ENCODE measurements at regions not wholly inside any gene's neighbourhood (a gene's known extent, or its start where the extent isn't known, plus 50 kb on each side); places are given as distances from the start of the nearest gene placed in this dataset.

- no peak overlapping the region for H3K4me3 ChIP-seq (ENCODE audit: insufficient read depth, low read depth, low read length, poor library complexity, severe bottlenecking)
- DNase-seq, result no peak
- H3K9me3 ChIP-seq (ENCODE audit: control insufficient read depth, low read length), result no peaks in the 10 kb centered on the region
- no peak overlapping the region for H3K27ac ChIP-seq (ENCODE audit: insufficient read depth, low read length, poor library complexity, severe bottlenecking)
- no peaks in the 10 kb centered on the region for H3K27me3 ChIP-seq (replicated peaks; ENCODE audit: control insufficient read depth, insufficient read depth, low read length, poor library complexity, severe bottlenecking)
- H3K36me3 ChIP-seq (ENCODE audit: control insufficient read depth, insufficient read depth, low read length), result no peaks in the 10 kb centered on the region
- H3K4me1 ChIP-seq (ENCODE audit: control insufficient read depth, insufficient read depth, low read length, poor library complexity, severe bottlenecking), result no peaks in the 10 kb centered on the region
These were observed 889.0 kb downstream of the TBC1D22A start for GRCh38 chr22:47651216-47651987.

- Histone ChIP-seq H3K27me3 (replicated peaks; ENCODE audit: control insufficient read depth, insufficient read depth, low read length, poor library complexity, severe bottlenecking) (no peaks in the 10 kb centered on the region), H3K27ac (ENCODE audit: insufficient read depth, low read length, poor library complexity, severe bottlenecking) (no peak overlapping the region), H3K4me1 (ENCODE audit: control insufficient read depth, insufficient read depth, low read length, poor library complexity, severe bottlenecking) (no peaks in the 10 kb centered on the region), H3K9me3 (ENCODE audit: control insufficient read depth, low read length) (no peaks in the 10 kb centered on the region), H3K4me3 (ENCODE audit: insufficient read depth, low read depth, low read length, poor library complexity, severe bottlenecking) (no peak overlapping the region), H3K36me3 (ENCODE audit: control insufficient read depth, insufficient read depth, low read length) (no peaks in the 10 kb centered on the region)
- DNase-seq, result no peak
These were observed 885.3 kb downstream of the TBC1D22A start for GRCh38 chr22:47647720-47648119.

DNA sequence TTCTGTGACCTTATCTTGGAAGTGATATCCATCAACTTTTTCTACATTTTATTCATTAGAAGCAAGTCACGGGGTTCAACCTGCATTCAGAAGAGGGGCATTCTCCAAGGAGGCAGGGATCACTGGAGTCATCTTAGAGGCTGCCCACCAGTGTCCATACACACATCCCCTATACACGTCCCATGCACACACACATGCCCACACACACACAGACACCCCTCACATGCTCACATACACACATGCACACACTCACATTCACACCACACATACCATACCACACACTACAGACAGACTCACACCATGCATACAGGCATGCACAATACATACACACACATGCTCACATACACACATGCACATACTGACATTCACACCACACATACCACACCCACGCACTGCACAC is 884.7 kb downstream of the TBC1D22A start:
- no peaks in the 10 kb centered on the region for H3K36me3 ChIP-seq (ENCODE audit: control insufficient read depth, insufficient read depth, low read length)
- H3K4me3 ChIP-seq (ENCODE audit: insufficient read depth, low read depth, low read length, poor library complexity, severe bottlenecking), result no peak overlapping the region
- no peaks in the 10 kb centered on the region for H3K27me3 ChIP-seq (replicated peaks; ENCODE audit: control insufficient read depth, insufficient read depth, low read length, poor library complexity, severe bottlenecking)
- no peak overlapping the region for H3K27ac ChIP-seq (ENCODE audit: insufficient read depth, low read length, poor library complexity, severe bottlenecking)
- H3K4me1 ChIP-seq (ENCODE audit: control insufficient read depth, insufficient read depth, low read length, poor library complexity, severe bottlenecking), result no peaks in the 10 kb centered on the region
- no peaks in the 10 kb centered on the region for H3K9me3 ChIP-seq (ENCODE audit: control insufficient read depth, low read length)
- DNase-seq, result no peak

DNA sequence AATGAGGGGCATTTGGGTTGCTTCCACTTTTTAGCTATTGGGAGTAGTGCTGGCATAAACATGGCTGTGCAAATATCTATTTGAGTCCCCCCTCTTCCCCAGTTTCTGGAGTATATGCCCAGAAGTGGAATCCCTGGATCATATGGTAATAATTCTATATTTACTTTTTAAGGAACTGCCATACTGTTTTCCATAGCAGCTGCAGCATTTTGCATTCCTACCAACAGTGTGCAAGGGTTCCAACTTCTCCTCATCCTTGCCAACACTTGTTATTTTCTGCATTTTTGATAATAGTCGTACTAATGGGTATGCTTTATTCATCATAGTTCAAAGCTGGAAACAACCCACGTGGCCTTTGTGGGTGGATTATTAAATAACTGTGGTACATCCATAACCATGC is 883.5 kb downstream of the TBC1D22A start:
- no peak overlapping the region for H3K27ac ChIP-seq (ENCODE audit: insufficient read depth, low read length, poor library complexity, severe bottlenecking)
- no peaks in the 10 kb centered on the region for H3K27me3 ChIP-seq (replicated peaks; ENCODE audit: control insufficient read depth, insufficient read depth, low read length, poor library complexity, severe bottlenecking)
- no peak overlapping the region for H3K4me3 ChIP-seq (ENCODE audit: insufficient read depth, low read depth, low read length, poor library complexity, severe bottlenecking)
- no peaks in the 10 kb centered on the region for H3K4me1 ChIP-seq (ENCODE audit: control insufficient read depth, insufficient read depth, low read length, poor library complexity, severe bottlenecking)
- DNase-seq, result no peak
- H3K36me3 ChIP-seq (ENCODE audit: control insufficient read depth, insufficient read depth, low read length), result no peaks in the 10 kb centered on the region
- no peaks in the 10 kb centered on the region for H3K9me3 ChIP-seq (ENCODE audit: control insufficient read depth, low read length)

DNA sequence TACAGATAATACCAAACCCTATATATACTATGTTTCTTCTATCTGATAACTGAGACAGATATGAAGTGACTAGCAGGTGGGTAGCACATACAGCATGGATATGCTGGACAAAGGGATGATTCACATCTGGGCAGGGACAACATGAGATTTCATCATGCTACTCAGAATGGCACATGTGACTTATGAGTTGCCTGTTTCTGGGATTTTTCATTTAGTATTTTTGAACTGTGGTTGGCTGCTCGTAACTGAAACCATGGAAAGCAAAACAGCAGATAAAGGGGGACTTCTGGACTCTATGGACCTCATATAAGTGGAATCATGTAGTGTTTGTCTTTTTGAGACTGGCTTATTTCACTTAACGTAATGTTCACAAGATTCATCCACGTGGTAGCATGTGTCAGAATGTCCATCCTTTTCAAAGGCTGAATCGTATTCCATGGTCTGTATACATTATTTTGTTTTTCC is 883.0 kb downstream of the TBC1D22A start:
- Histone ChIP-seq H3K9me3 (ENCODE audit: control insufficient read depth, low read length) (no peaks in the 10 kb centered on the region), H3K4me3 (ENCODE audit: insufficient read depth, low read depth, low read length, poor library complexity, severe bottlenecking) (no peak overlapping the region), H3K27ac (ENCODE audit: insufficient read depth, low read length, poor library complexity, severe bottlenecking) (no peak overlapping the region), H3K36me3 (ENCODE audit: control insufficient read depth, insufficient read depth, low read length) (no peaks in the 10 kb centered on the region), H3K27me3 (replicated peaks; ENCODE audit: control insufficient read depth, insufficient read depth, low read length, poor library complexity, severe bottlenecking) (no peaks in the 10 kb centered on the region), H3K4me1 (ENCODE audit: control insufficient read depth, insufficient read depth, low read length, poor library complexity, severe bottlenecking) (no peaks in the 10 kb centered on the region)
- DNase-seq, result no peak

- Histone ChIP-seq H3K36me3 (ENCODE audit: control insufficient read depth, insufficient read depth, low read length) (no peaks in the 10 kb centered on the region), H3K4me3 (ENCODE audit: insufficient read depth, low read depth, low read length, poor library complexity, severe bottlenecking) (no peak overlapping the region), H3K9me3 (ENCODE audit: control insufficient read depth, low read length) (no peaks in the 10 kb centered on the region), H3K4me1 (ENCODE audit: control insufficient read depth, insufficient read depth, low read length, poor library complexity, severe bottlenecking) (no peaks in the 10 kb centered on the region), H3K27me3 (replicated peaks; ENCODE audit: control insufficient read depth, insufficient read depth, low read length, poor library complexity, severe bottlenecking) (no peaks in the 10 kb centered on the region), H3K27ac (ENCODE audit: insufficient read depth, low read length, poor library complexity, severe bottlenecking) (no peak overlapping the region)
- no peak for DNase-seq
These were observed 871.9 kb downstream of the TBC1D22A start for GRCh38 chr22:47634347-47634746.

- no peaks in the 10 kb centered on the region for H3K27me3 ChIP-seq (replicated peaks; ENCODE audit: control insufficient read depth, insufficient read depth, low read length, poor library complexity, severe bottlenecking)
- H3K36me3 ChIP-seq (ENCODE audit: control insufficient read depth, insufficient read depth, low read length), result no peaks in the 10 kb centered on the region
- H3K4me3 ChIP-seq (ENCODE audit: insufficient read depth, low read depth, low read length, poor library complexity, severe bottlenecking), result no peak overlapping the region
- H3K27ac ChIP-seq (ENCODE audit: insufficient read depth, low read length, poor library complexity, severe bottlenecking), result no peak overlapping the region
- H3K4me1 ChIP-seq (ENCODE audit: control insufficient read depth, insufficient read depth, low read length, poor library complexity, severe bottlenecking), result no peaks in the 10 kb centered on the region
- DNase-seq, result no peak
- no peaks in the 10 kb centered on the region for H3K9me3 ChIP-seq (ENCODE audit: control insufficient read depth, low read length)
These were observed 870.7 kb downstream of the TBC1D22A start for GRCh38 chr22:47633111-47633510.

DNA sequence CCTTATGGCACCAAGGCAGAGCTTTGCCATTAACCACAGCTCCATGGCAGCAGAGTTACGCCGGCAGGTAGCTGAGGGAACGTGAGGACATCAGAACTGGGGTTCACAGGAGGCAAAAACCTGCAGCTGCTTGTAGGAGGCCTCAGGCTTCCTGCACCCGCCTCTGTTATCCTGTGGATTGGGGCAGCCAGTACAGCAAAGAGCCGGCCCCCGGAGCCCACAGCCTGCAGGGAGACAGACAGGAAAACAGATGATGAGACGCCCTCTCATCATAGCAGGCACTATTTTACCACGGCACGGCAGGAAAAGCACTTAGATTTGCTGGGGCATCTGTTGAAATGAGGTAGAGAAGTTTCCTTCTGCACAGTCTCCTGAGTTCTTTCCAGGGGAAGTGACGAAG is 870.3 kb downstream of the TBC1D22A start:
- H3K27ac ChIP-seq (ENCODE audit: insufficient read depth, low read length, poor library complexity, severe bottlenecking), result no peak overlapping the region
- H3K4me3 ChIP-seq (ENCODE audit: insufficient read depth, low read depth, low read length, poor library complexity, severe bottlenecking), result no peak overlapping the region
- no peaks in the 10 kb centered on the region for H3K27me3 ChIP-seq (replicated peaks; ENCODE audit: control insufficient read depth, insufficient read depth, low read length, poor library complexity, severe bottlenecking)
- H3K9me3 ChIP-seq (ENCODE audit: control insufficient read depth, low read length), result no peaks in the 10 kb centered on the region
- no peaks in the 10 kb centered on the region for H3K36me3 ChIP-seq (ENCODE audit: control insufficient read depth, insufficient read depth, low read length)
- no peaks in the 10 kb centered on the region for H3K4me1 ChIP-seq (ENCODE audit: control insufficient read depth, insufficient read depth, low read length, poor library complexity, severe bottlenecking)
- DNase-seq, result no peak

GRCh38 chr22:47631571-47632102 is 869.2 kb downstream of the TBC1D22A start:
- H3K27me3 ChIP-seq (replicated peaks; ENCODE audit: control insufficient read depth, insufficient read depth, low read length, poor library complexity, severe bottlenecking), result no peaks in the 10 kb centered on the region
- no peak overlapping the region for H3K4me3 ChIP-seq (ENCODE audit: insufficient read depth, low read depth, low read length, poor library complexity, severe bottlenecking)
- no peak overlapping the region for H3K27ac ChIP-seq (ENCODE audit: insufficient read depth, low read length, poor library complexity, severe bottlenecking)
- no peaks in the 10 kb centered on the region for H3K36me3 ChIP-seq (ENCODE audit: control insufficient read depth, insufficient read depth, low read length)
- H3K4me1 ChIP-seq (ENCODE audit: control insufficient read depth, insufficient read depth, low read length, poor library complexity, severe bottlenecking), result no peaks in the 10 kb centered on the region
- H3K9me3 ChIP-seq (ENCODE audit: control insufficient read depth, low read length), result no peaks in the 10 kb centered on the region
- DNase-seq, result no peak

DNA sequence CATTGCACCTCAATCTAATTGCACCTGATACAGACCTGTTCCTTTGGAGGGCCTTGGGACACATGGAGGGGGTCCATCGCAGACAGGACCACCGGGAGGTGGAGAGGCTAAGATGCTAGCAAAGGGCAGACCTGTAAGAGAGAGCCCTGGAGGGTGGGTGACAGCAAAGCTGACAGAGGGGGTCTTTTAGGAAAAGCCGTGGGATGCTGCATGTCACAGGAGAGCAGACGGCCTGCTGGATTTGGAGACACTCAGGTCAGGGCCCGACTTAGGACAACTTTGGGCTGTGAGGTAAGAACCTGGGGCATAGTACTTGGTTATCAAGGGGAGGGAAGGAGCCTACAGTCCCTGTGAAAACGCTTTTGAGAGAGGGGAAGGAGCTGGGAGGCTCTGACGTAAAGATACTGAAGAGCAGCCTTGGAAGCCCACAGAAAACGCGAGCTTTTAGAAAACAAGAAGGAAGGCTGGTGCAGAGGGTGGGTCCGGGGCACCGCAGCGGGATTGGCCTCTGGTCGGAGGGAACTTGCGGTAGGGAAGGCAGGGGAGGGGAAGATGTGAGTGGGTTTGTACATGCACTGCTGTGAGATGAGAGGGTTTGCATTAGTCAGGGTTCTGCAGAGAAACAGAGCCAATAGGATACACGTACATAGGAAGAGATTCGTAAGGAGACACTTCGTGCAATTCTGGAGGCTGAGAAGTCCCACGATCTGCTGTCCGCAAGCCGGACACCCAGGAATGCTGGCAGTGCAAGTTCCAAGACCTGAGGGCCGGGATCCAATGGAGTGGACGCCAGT is 868.5 kb downstream of the TBC1D22A start:
- no peaks in the 10 kb centered on the region for H3K27me3 ChIP-seq (replicated peaks; ENCODE audit: control insufficient read depth, insufficient read depth, low read length, poor library complexity, severe bottlenecking)
- H3K4me3 ChIP-seq (ENCODE audit: insufficient read depth, low read depth, low read length, poor library complexity, severe bottlenecking), result no peak overlapping the region
- no peaks in the 10 kb centered on the region for H3K9me3 ChIP-seq (ENCODE audit: control insufficient read depth, low read length)
- no peak overlapping the region for H3K27ac ChIP-seq (ENCODE audit: insufficient read depth, low read length, poor library complexity, severe bottlenecking)
- H3K36me3 ChIP-seq (ENCODE audit: control insufficient read depth, insufficient read depth, low read length), result no peaks in the 10 kb centered on the region
- no peak for DNase-seq
- H3K4me1 ChIP-seq (ENCODE audit: control insufficient read depth, insufficient read depth, low read length, poor library complexity, severe bottlenecking), result no peaks in the 10 kb centered on the region
